GM12872 (cell line): ENCODE measurements at regions not wholly inside any gene's neighbourhood (a gene's known extent, or its start where the extent isn't known, plus 50 kb on each side); places are given as distances from the start of the nearest gene placed in this dataset.

Experiments used
- TF ChIP-seq, protein P1 (sequence below): IDR thresholded peaks from 3 replicates; pipeline ENCODE4 v1.5.1; 2011; ENCODE audit warnings: low read depth, mild to moderate bottlenecking, low read length, moderate library complexity; ENCODE audit not compliant: insufficient read depth

DNA sequence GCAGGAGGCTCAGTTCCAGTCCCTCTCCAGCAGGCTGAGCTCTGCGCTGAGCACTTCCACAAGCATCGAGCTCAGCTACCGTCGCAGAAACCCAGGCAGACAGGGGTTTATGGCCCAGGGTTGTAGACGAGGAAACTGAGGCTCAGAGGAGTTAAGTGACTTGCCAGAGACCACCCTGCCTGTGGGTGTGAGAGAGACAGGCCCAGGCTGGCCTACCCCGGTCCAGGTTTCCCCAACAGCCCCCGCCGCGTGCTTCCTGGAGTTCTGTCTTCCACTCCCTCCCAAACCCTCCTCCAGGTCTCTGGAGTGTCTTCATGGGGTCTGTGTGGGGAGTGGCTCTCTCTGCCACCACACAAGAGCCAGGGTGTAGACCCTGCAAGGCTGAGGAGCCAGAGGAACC is 615.9 kb downstream of the PTPRU start:
- TF ChIP-seq, protein P1, sequence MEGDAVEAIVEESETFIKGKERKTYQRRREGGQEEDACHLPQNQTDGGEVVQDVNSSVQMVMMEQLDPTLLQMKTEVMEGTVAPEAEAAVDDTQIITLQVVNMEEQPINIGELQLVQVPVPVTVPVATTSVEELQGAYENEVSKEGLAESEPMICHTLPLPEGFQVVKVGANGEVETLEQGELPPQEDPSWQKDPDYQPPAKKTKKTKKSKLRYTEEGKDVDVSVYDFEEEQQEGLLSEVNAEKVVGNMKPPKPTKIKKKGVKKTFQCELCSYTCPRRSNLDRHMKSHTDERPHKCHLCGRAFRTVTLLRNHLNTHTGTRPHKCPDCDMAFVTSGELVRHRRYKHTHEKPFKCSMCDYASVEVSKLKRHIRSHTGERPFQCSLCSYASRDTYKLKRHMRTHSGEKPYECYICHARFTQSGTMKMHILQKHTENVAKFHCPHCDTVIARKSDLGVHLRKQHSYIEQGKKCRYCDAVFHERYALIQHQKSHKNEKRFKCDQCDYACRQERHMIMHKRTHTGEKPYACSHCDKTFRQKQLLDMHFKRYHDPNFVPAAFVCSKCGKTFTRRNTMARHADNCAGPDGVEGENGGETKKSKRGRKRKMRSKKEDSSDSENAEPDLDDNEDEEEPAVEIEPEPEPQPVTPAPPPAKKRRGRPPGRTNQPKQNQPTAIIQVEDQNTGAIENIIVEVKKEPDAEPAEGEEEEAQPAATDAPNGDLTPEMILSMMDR: no peak

DNA sequence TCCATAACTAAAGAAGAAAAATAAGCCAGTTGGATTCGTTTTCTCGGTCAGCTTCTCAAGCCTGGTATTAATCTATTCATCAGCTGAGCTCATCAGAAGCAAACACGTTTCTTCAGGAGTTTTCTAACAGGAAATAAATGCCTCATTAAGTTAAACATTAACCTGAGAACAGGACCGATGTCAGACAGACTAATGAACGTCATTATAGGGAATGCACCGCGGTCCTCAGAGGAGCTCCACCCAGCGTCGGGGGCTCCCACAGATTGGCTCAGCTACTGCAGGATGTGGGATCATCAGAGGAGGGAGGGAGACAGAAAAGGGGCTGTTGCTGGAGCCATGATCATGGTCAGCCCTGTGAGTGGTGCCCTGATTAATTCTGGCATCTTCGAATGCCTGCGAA is 615.4 kb downstream of the PTPRU start:
- TF ChIP-seq, protein P1: no peak

DNA sequence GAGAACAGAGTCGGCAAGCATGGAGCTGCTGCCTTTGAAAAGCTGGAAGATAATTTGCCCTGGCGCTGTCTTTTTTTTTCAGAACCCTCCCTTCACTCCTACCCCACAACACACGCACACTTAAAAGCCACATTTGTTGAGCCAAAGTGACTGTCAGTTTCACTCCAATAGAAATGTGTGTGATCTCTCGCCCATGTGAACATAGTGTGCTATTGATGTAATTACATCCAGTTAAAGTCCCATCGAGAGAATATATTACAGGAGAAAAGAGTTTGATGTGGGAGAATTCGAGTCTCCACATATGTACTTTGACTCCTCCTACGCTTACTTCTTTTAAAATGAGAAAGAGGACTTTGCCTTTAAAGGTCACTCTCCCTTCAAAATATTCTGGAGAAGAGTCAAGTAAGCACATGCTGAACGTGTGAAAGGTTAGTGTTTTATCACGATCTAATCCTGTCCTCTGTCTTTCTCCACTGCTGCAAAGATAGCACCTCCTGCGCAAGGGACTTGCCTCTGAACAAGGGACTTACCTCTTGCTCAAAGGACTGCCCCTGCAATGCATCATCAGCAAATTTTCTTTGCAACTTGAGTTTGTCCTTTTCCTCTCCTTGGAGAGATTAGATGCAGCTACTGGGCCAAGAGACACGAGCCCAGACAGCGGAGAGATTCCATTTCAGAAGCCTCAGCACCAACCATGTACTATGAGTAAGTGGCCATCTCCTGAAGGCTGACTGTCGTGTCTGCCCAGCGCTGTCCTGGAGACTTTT is 613.9 kb downstream of the PTPRU start:
- TF ChIP-seq, protein P1: no peak

DNA sequence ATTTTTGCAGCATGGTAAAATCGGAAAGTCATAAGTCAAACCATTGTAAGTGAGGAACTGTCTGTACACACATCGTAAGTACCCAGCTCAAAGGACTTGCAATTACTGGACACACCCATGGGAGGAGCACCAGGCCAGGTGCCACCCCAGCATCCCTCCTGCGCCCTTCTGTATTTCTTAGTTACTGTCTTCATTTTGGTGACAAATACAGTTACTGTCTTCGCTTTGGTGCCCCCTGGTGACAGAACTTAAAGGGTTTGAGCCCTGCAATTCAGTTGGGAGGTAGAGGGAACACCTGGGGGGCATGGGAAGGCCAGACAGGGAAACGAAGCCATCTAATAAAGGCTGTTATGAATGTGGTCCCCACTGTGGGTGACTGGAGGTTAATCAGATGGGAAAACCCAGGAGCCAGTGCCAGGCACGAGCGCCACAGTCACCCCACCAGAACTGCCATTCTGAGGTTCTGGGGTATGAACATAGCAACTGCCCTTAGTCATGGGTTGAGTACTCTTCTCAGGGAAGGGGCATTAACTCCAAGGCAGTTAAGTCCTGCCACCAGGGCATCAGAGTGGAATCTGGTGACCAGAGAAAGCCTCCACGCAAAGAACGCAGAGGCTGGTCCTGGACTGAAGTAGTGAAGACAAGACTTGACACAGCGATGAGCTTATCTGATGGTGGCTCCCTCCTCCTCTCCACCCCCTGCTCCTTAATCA is 612.9 kb downstream of the PTPRU start:
- TF ChIP-seq, protein P1: peak; percentile 59

DNA sequence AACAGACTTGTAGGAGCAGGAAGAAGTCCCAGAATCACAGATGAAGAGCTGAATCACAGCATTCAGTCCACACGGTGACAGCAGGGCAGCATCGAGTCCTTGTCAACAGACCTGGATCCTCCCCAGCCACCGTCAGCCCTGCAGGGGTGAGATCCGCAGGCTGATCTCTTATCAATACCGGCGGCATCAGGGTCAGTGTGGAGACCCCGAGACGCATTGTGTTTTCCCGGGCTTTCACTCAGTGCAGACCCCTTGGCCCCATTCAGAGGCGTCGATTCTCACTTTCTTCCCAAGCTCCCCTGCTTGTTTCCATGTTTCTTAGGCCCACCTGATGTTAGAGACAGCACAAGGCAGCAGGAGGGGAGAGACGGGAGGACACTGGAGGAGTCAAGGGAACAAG is 609.6 kb downstream of the PTPRU start:
- TF ChIP-seq, protein P1: no peak

DNA sequence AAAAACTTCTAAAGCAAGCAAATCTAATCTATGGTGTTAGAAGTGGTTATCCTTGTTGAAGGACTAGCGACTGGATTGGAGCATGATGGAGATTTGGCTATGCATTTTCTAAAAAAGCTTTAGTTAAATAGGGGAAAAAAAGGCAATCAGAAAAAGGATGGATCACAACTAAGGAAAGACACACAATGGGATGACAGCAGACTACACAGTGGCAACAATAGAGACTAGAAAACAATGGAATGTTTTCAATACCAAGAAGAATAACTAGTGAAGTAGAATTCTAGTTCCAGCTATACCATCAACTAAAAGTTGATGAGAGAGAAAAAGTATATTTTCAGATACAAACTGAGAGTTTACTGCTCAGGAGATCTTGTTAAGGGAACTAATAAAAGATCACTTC is 605.8 kb downstream of the PTPRU start:
- TF ChIP-seq, protein P1: no peak

DNA sequence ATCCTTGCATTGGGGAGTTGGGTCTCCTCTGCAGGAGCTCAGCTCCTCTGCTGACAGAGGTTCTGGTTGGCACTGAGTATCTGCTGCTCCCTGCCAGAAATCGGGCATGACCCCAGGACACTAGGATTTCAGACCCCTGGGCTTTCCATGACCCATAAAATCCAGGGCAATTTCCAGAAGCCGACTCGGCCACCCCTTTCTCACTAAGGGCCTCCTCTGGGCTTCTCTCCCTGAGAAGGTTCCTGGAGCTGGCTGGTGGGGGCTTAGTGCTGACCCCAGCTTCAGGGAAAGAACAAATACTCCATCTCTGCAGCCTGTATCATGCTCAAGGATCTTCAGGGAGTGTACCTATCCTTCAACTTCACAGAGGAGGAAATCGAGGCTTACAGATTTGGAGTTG is 603.4 kb downstream of the PTPRU start:
- TF ChIP-seq, protein P1: no peak
